ENCODE measurements at regions not wholly inside any gene's neighbourhood (a gene's known extent, or its start where the extent isn't known, plus 50 kb on each side); places are given as distances from the start of the nearest gene placed in this dataset.

DNA sequence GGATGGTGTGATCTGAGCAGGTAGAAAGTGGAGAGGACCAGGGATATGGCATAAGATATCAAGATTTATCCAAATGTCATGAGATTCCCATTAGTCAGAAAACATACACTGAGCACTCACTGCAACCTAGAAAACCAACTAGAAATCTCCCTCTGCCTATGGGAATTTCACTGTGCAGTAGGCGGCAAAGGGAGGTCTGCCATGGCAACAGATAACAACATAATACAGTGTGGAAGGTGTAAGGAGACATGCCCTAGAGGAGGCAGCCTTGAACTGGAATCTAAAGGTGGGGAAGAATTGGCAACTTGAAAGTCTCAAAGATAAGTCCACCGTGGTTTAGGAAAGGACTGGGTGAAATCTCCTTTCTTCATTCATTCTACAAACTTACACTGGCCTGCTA is 238.4 kb downstream of the ATG4C start:
- TF ChIP-seq, protein P1, sequence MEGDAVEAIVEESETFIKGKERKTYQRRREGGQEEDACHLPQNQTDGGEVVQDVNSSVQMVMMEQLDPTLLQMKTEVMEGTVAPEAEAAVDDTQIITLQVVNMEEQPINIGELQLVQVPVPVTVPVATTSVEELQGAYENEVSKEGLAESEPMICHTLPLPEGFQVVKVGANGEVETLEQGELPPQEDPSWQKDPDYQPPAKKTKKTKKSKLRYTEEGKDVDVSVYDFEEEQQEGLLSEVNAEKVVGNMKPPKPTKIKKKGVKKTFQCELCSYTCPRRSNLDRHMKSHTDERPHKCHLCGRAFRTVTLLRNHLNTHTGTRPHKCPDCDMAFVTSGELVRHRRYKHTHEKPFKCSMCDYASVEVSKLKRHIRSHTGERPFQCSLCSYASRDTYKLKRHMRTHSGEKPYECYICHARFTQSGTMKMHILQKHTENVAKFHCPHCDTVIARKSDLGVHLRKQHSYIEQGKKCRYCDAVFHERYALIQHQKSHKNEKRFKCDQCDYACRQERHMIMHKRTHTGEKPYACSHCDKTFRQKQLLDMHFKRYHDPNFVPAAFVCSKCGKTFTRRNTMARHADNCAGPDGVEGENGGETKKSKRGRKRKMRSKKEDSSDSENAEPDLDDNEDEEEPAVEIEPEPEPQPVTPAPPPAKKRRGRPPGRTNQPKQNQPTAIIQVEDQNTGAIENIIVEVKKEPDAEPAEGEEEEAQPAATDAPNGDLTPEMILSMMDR (IDR thresholded peaks at IDR 0.05; ENCODE audit: low read length): no peak
- TF ChIP-seq EZH2 (optimal IDR thresholded peaks at IDR 0.05; ENCODE audit: low read depth, low read length): no peak
